Activated naive CD4-positive, alpha-beta T cell treated with anti-CD3 and anti-CD28 coated beads, Interleukin-2, amount 50 U/mL, for 16 hours (primary cell): ENCODE measurements at regions not wholly inside any gene's neighbourhood (a gene's known extent, or its start where the extent isn't known, plus 50 kb on each side); places are given as distances from the start of the nearest gene placed in this dataset.
"Not testable (repeated sequence)": the region's sequence is repeated elsewhere in the genome, so short reads cannot be mapped to it uniquely, and the experiment has no call there.

Experiments
- DNase-seq: peaks from one replicate; pipeline ENCODE4 v3.0.0-alpha.2; 2020

- DNase-seq = not testable (repeated sequence)
Observed at GRCh38 chr12:9543341-9543740, 64.4 kb downstream of the KLRB1 start.

GRCh38 chr12:9542827-9543226 is 64.9 kb downstream of the KLRB1 start:
- DNase-seq = not testable (repeated sequence)

GRCh38 chr12:9515925-9516324 is 91.8 kb downstream of the KLRB1 start:
- DNase-seq = not testable (repeated sequence)

- DNase-seq = not testable (repeated sequence)
Observed at GRCh38 chr12:9512695-9513094, 95.0 kb downstream of the KLRB1 start.

- DNase-seq = not testable (repeated sequence)
Observed at GRCh38 chr12:9510392-9511011, 97.2 kb downstream of the KLRB1 start.

- no peak for DNase-seq
Observed at GRCh38 chr12:9509464-9510161, 98.1 kb downstream of the KLRB1 start.

- no peak for DNase-seq
Observed at GRCh38 chr12:9506746-9507145, 101.0 kb downstream of the KLRB1 start.

GRCh38 chr12:9503384-9503783 is 104.3 kb downstream of the KLRB1 start:
- not testable (repeated sequence) for DNase-seq

GRCh38 chr12:9502845-9503244 is 104.9 kb downstream of the KLRB1 start:
- DNase-seq = not testable (repeated sequence)

GRCh38 chr12:9493325-9493724 is 114.4 kb downstream of the KLRB1 start:
- DNase-seq = not testable (repeated sequence)

- not testable (repeated sequence) for DNase-seq
Observed at GRCh38 chr12:9481289-9481688, 126.4 kb downstream of the KLRB1 start.

- not testable (repeated sequence) for DNase-seq
Observed at GRCh38 chr12:9474197-9474596, 133.5 kb downstream of the KLRB1 start.

GRCh38 chr12:9473638-9474037 is 134.1 kb downstream of the KLRB1 start:
- DNase-seq = not testable (repeated sequence)

GRCh38 chr12:9471501-9471900 is 136.2 kb downstream of the KLRB1 start:
- not testable (repeated sequence) for DNase-seq

- DNase-seq = not testable (repeated sequence)
Observed at GRCh38 chr12:9470367-9470766, 137.3 kb downstream of the KLRB1 start.

GRCh38 chr12:9469956-9470355 is 137.8 kb downstream of the KLRB1 start:
- not testable (repeated sequence) for DNase-seq

- DNase-seq = not testable (repeated sequence)
Observed at GRCh38 chr12:9469463-9469862, 138.3 kb downstream of the KLRB1 start.

- DNase-seq = peak; percentile 26
Observed at GRCh38 chr12:9468998-9469397, 138.7 kb downstream of the KLRB1 start.

GRCh38 chr12:9468144-9468543 is 139.6 kb downstream of the KLRB1 start:
- DNase-seq = not testable (repeated sequence)

GRCh38 chr12:9464408-9464807 is 143.3 kb downstream of the KLRB1 start:
- DNase-seq = no peak

- DNase-seq = not testable (repeated sequence)
Observed at GRCh38 chr12:9455516-9455915, 152.2 kb downstream of the KLRB1 start.

- DNase-seq = not testable (repeated sequence)
Observed at GRCh38 chr12:9454021-9454420, 153.7 kb downstream of the KLRB1 start.

GRCh38 chr12:9450127-9450567 is 157.6 kb downstream of the KLRB1 start:
- not testable (repeated sequence) for DNase-seq

GRCh38 chr12:9449657-9450126 is 158.0 kb downstream of the KLRB1 start:
- DNase-seq = not testable (repeated sequence)
